ENCODE measurements at regions not wholly inside any gene's neighbourhood (a gene's known extent, or its start where the extent isn't known, plus 50 kb on each side); places are given as distances from the start of the nearest gene placed in this dataset.

DNA sequence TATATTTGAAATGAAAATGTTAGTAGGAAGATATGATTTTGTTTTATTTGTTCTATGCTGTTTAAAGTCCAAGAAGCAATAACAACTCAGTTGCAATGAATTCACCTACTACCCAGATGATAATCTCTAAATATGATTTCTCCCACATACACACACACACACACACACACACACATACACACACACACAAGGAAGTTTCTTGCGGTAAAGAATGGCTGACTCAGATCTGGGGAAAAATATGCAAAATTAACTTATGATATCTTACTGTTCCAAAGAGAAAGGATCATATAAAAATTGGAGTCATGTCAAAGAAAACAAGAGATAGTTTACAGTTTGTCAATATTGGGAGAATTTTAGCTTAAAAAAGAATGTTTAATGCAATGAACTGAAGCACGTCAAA, 456.7 kb downstream of the SLC16A7 start:
- H3K27ac Mint-ChIP-seq = no peak overlapping the region
- ATAC-seq = no peak
- no peaks in the 10 kb centered on the region for H3K36me3 Mint-ChIP-seq
- no peak for DNase-seq (ENCODE audit: low spot score in 2 of 2)
- peaks cover 2% of the 10 kb centered on the region for H3K9me3 Mint-ChIP-seq
- H3K4me3 Mint-ChIP-seq = no peak overlapping the region
- H3K4me1 Mint-ChIP-seq = no peaks in the 10 kb centered on the region

DNA sequence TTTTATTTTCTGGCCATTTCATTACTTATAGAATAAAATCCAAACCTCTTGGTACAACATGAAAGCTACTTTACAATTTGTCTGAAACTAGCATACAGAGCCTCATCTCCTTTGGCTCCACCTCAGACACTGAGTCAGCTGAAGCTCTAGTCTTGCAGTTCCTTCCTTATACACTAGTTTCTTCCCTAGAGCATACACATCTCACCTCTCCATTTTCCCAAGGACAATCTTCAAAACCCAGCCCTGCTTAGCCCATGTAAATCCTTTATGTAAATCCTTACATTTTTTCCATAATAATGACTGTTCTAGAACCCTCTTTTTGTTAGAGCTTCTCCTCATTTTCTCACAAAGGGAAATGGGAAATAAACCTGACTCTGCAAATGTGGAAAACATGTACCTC, 463.4 kb downstream of the SLC16A7 start:
- Mint-ChIP-seq H3K36me3 (no peaks in the 10 kb centered on the region), H3K4me1 (no peaks in the 10 kb centered on the region), H3K4me3 (no peak overlapping the region), H3K27ac (no peak overlapping the region), H3K9me3 (peaks cover 6% of the 10 kb centered on the region)
- no peak for ATAC-seq
- DNase-seq (ENCODE audit: low spot score in 2 of 2) = no peak

DNA sequence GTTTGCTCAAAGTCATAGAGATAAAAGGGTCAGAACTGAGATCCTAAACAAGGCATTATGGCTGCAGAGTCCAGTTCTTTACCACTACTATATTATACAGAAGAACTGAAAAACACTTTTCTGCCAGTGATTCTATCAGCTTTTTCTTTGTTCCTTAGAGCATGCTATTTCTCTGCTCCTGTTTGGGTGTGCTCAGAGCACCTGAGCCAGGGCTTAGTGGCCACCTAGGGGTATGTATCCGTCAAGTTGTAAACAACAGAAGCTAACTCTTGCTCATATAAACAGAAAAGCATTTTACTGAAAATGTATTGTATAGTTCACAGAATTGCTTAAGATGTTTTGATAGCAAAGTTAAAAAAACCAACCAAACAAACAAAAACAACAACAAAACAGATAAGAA, 470.8 kb downstream of the SLC16A7 start:
- H3K4me3 Mint-ChIP-seq = no peak overlapping the region
- no peaks in the 10 kb centered on the region for H3K4me1 Mint-ChIP-seq
- ATAC-seq (no peak), DNase-seq (ENCODE audit: low spot score in 2 of 2) (no peak)
- no peak overlapping the region for H3K27ac Mint-ChIP-seq
- no peaks in the 10 kb centered on the region for H3K36me3 Mint-ChIP-seq
- peaks cover 5% of the 10 kb centered on the region for H3K9me3 Mint-ChIP-seq

DNA sequence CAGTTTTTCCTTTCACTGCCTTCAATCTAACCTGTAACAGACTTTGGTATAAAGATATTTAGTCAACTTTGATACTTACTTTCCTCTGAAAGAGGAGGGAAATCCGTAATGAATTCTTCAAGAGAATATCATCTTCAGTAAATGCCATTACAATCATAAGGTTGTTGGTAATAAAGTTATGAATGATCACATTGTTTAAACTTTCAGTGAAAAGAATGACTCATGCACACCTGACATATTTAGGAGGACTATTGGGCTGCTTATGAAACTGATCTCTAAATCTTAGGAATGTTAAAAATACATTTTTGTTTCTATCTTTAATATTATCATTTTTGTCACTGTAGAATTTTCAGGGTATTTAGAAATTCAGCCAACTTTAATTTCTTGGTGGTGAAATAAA, 474.7 kb downstream of the SLC16A7 start:
- Mint-ChIP-seq H3K27ac (no peak overlapping the region), H3K4me3 (no peak overlapping the region)
- DNase-seq (ENCODE audit: low spot score in 2 of 2) = no peak

DNA sequence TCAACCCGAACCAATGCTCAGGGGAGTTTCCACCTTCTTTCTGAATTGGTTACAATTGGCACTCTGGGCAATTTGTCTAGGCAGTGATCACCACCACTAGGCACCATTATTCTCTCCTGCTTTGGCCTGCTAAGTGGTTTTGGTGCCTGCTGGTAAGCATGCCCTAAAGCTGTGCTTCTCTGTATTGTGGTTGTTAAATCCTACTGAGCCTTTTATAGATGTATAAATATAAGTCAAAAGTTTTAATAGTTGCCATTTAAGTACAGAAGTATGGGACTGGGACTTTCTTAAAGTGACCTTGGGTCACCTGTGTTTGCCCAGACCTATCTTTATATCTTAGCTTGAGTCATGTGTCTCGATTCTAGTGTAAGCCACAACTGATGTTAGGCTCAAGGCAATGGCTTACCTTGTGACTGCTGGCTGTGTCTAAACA, 475.9 kb downstream of the SLC16A7 start:
- DNase-seq (ENCODE audit: low spot score in 2 of 2) (no peak), ATAC-seq (no peak)
- no peaks in the 10 kb centered on the region for H3K4me1 Mint-ChIP-seq
- H3K9me3 Mint-ChIP-seq = peaks cover 15% of the 10 kb centered on the region
- H3K4me3 Mint-ChIP-seq = no peak overlapping the region
- H3K27ac Mint-ChIP-seq = no peak overlapping the region
- H3K36me3 Mint-ChIP-seq = no peaks in the 10 kb centered on the region

More for the DNA sequence above, 474.7 kb downstream of the SLC16A7 start:
- Mint-ChIP-seq H3K4me1 (no peaks in the 10 kb centered on the region), H3K36me3 (no peaks in the 10 kb centered on the region), H3K9me3 (peaks cover 17% of the 10 kb centered on the region)
- no peak for ATAC-seq

DNA sequence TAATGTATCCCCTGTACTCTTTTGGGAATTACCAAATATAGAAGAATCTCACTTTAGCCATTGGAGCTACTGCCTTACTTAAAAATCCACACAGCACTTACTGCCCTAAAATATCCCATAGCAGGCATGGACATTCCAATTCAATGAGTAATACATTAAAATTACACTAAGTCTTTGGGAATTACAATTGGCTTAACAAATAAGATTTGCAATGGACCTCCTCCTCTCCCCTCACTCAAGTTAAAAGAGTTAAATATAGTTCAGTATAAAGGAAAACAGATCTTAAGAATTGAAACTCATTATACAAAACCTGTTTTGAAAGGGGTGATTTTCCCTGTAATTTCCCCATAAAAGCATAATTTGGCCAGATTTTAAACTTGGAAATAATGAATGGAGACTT, 477.1 kb downstream of the SLC16A7 start:
- H3K4me1 Mint-ChIP-seq = no peaks in the 10 kb centered on the region
- H3K36me3 Mint-ChIP-seq = no peaks in the 10 kb centered on the region
- H3K9me3 Mint-ChIP-seq = peaks cover 15% of the 10 kb centered on the region
- no peak for DNase-seq (ENCODE audit: low spot score in 2 of 2)
- ATAC-seq = no peak
- no peak overlapping the region for H3K27ac Mint-ChIP-seq
- H3K4me3 Mint-ChIP-seq = no peak overlapping the region

DNA sequence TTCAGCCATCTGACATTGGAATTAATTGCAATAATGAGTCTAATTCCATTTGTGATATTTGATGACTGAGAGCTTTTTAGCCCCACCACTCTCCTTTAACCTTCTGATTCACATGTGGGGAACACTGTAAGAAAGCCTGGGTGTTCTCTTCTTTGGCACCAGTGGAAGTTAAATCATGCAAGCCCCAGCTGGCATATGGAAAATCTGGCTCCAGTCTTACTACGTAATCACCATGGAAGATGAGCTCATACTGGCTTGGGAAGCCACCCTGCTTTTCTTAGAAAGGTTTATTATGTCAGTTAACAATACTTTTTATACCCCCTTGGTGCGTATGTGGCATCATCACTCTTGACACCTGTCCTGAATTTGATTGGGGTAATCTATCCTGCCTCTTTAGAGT, 479.3 kb downstream of the SLC16A7 start:
- DNase-seq (ENCODE audit: low spot score in 2 of 2) = no peak
- Mint-ChIP-seq H3K9me3 (peaks cover 19% of the 10 kb centered on the region), H3K36me3 (no peaks in the 10 kb centered on the region), H3K4me1 (no peaks in the 10 kb centered on the region), H3K27ac (no peak overlapping the region), H3K4me3 (no peak overlapping the region)
- ATAC-seq = no peak

DNA sequence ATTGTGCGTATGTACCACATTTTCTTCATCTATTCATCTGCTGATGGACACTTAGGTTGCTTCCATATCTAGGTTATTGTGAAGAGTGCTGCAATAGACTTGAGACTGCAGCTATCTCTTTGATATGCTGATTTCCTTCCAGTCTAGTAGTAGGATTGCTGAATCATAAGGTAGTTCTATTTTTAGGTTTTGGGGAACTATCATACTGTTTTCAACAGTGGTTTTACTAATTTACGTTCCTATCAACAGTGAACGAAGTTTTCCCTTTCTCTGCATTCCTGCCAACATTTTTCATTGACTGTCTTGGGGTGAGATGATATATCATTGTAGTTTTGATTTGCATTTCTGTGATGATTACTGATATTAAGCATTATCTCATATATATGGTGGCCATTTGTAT, 482.2 kb downstream of the SLC16A7 start:
- ATAC-seq (no peak), DNase-seq (ENCODE audit: low spot score in 2 of 2) (no peak)
- H3K9me3 Mint-ChIP-seq = peaks cover 28% of the 10 kb centered on the region
- no peaks in the 10 kb centered on the region for H3K36me3 Mint-ChIP-seq
- no peaks in the 10 kb centered on the region for H3K4me1 Mint-ChIP-seq
- H3K4me3 Mint-ChIP-seq = no peak overlapping the region
- no peak overlapping the region for H3K27ac Mint-ChIP-seq

GRCh38 chr12:60093428-60093827, 497.6 kb downstream of the SLC16A7 start:
- no peak overlapping the region for H3K27ac Mint-ChIP-seq
- no peak for ATAC-seq
- H3K9me3 Mint-ChIP-seq = peaks cover 18% of the 10 kb centered on the region
- H3K4me3 Mint-ChIP-seq = no peak overlapping the region
- no peaks in the 10 kb centered on the region for H3K4me1 Mint-ChIP-seq
- DNase-seq (ENCODE audit: low spot score in 2 of 2) = no peak
- no peaks in the 10 kb centered on the region for H3K36me3 Mint-ChIP-seq

- H3K4me3 Mint-ChIP-seq = no peak overlapping the region
- ATAC-seq (no peak), DNase-seq (ENCODE audit: low spot score in 2 of 2) (no peak)
- no peaks in the 10 kb centered on the region for H3K4me1 Mint-ChIP-seq
- H3K36me3 Mint-ChIP-seq = no peaks in the 10 kb centered on the region
- H3K27ac Mint-ChIP-seq = no peak overlapping the region
- peaks cover 12% of the 10 kb centered on the region for H3K9me3 Mint-ChIP-seq
These were observed 498.6 kb downstream of the SLC16A7 start for GRCh38 chr12:60094436-60094835.

GRCh38 chr12:60096727-60097126, 500.9 kb downstream of the SLC16A7 start:
- H3K36me3 Mint-ChIP-seq = no peaks in the 10 kb centered on the region
- H3K27ac Mint-ChIP-seq = no peak overlapping the region
- no peak overlapping the region for H3K4me3 Mint-ChIP-seq
- DNase-seq (ENCODE audit: low spot score in 2 of 2) (no peak), ATAC-seq (no peak)
- H3K9me3 Mint-ChIP-seq = peaks cover 7% of the 10 kb centered on the region
- H3K4me1 Mint-ChIP-seq = no peaks in the 10 kb centered on the region

- H3K36me3 Mint-ChIP-seq = no peaks in the 10 kb centered on the region
- no peak for ATAC-seq
- H3K9me3 Mint-ChIP-seq = peaks cover 11% of the 10 kb centered on the region
- H3K27ac Mint-ChIP-seq = no peak overlapping the region
- DNase-seq (ENCODE audit: low spot score in 2 of 2) = no peak
- no peaks in the 10 kb centered on the region for H3K4me1 Mint-ChIP-seq
- no peak overlapping the region for H3K4me3 Mint-ChIP-seq
These were observed 504.3 kb downstream of the SLC16A7 start for GRCh38 chr12:60100160-60100559.

DNA sequence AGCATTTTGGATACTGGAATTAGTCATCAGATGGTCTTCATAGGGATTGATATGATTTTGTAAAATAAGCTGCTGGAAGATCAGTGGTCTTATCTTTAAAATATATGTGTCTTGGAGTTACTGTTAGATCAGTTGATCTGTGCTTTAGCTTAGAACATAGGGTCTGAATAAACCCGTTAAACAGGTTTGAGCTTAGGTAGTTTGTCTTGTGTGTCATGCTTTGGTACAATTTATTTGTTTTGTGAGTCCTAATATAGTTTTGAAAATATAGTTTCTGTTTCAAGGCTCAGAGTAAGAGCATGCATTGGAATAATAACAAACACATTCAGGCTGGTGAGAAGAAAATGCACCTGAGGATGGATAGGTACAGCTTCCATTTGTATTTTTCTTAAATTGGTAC, 505.0 kb downstream of the SLC16A7 start:
- DNase-seq (ENCODE audit: low spot score in 2 of 2) (no peak), ATAC-seq (no peak)
- H3K4me1 Mint-ChIP-seq = no peaks in the 10 kb centered on the region
- no peak overlapping the region for H3K27ac Mint-ChIP-seq
- peaks cover 5% of the 10 kb centered on the region for H3K9me3 Mint-ChIP-seq
- no peaks in the 10 kb centered on the region for H3K36me3 Mint-ChIP-seq
- H3K4me3 Mint-ChIP-seq = no peak overlapping the region

DNA sequence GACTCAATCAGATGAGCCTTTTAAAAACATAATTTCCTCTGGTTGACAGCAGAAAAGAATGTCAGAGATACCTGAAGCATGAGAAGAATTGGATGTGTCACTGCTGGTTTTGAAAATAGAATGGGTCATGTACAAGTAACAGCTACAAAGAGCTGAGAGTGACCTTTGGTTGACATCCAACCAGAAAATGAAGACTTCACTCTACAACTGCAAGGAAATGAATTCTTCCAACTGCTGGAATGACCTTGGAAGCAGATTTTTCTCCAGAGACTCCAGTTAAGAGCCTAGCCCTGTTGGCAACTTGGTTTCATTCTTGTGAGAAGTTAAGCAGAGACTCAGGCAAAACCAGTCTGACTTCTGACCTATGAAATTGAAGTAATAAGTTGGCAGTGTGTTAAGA, 505.9 kb downstream of the SLC16A7 start:
- DNase-seq (ENCODE audit: low spot score in 2 of 2) (no peak), ATAC-seq (no peak)
- H3K4me3 Mint-ChIP-seq = no peak overlapping the region
- H3K36me3 Mint-ChIP-seq = no peaks in the 10 kb centered on the region
- H3K9me3 Mint-ChIP-seq = peaks cover 5% of the 10 kb centered on the region
- H3K4me1 Mint-ChIP-seq = no peaks in the 10 kb centered on the region
- H3K27ac Mint-ChIP-seq = no peak overlapping the region

GRCh38 chr12:60106214-60106613, 510.4 kb downstream of the SLC16A7 start:
- H3K4me1 Mint-ChIP-seq = no peaks in the 10 kb centered on the region
- no peaks in the 10 kb centered on the region for H3K36me3 Mint-ChIP-seq
- no peak overlapping the region for H3K4me3 Mint-ChIP-seq
- DNase-seq (ENCODE audit: low spot score in 2 of 2) (no peak), ATAC-seq (no peak)
- H3K9me3 Mint-ChIP-seq = peaks cover 11% of the 10 kb centered on the region
- H3K27ac Mint-ChIP-seq = no peak overlapping the region

DNA sequence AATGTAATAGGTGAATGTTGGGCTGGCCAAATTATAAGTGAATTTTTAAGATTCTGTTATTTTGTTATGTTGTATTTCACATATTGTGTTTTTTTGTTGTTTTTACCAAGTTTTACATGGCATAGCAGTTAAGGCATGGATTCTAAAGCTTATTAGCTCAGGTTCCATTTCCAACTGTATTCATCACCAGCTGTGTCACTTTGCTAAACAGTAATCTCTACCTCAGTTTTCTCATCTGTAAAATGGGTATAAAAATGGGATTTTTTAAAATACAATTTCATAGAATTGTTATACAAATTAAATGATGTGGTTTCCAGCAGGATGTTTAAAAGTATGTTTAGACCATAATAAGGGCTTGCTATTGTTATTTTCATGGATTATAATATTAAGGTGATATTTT, 512.2 kb downstream of the SLC16A7 start:
- no peak overlapping the region for H3K4me3 Mint-ChIP-seq
- DNase-seq (ENCODE audit: low spot score in 2 of 2) = no peak
- H3K27ac Mint-ChIP-seq = no peak overlapping the region
- no peak for ATAC-seq
- H3K36me3 Mint-ChIP-seq = no peaks in the 10 kb centered on the region
- H3K4me1 Mint-ChIP-seq = no peaks in the 10 kb centered on the region
- peaks cover 11% of the 10 kb centered on the region for H3K9me3 Mint-ChIP-seq

DNA sequence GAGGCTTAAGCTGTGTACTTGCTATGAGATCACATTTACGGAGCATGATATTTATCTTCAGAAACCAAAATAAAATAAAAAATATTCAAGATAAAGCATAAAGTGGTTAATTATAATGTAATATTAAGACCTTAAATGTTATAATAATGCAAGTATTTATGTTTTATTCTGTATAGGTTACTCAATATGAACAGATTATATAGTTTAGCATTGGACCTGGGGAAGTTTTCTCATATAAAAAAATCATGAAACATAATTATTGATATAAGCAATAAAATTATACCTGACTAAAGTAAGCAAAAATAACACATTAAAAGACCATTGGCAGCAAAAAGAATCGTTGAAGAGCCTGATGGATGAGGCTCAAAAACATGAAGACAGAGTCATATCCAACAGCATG, 516.2 kb downstream of the SLC16A7 start:
- H3K4me1 Mint-ChIP-seq = no peaks in the 10 kb centered on the region
- no peak for ATAC-seq
- H3K9me3 Mint-ChIP-seq = peaks cover 20% of the 10 kb centered on the region
- no peak overlapping the region for H3K4me3 Mint-ChIP-seq
- no peak for DNase-seq (ENCODE audit: low spot score in 2 of 2)
- no peak overlapping the region for H3K27ac Mint-ChIP-seq
- no peaks in the 10 kb centered on the region for H3K36me3 Mint-ChIP-seq
